Right lobe of liver (tissue), 6 donors: ENCODE measurements at regions not wholly inside any gene's neighbourhood (a gene's known extent, or its start where the extent isn't known, plus 50 kb on each side); places are given as distances from the start of the nearest gene placed in this dataset.

Experiments used
- ATAC-seq, 4 donors: fragments of 200-7000 bp; cut with Tn5 transposase; one replicate each; pipeline ENCODE4 v1.9.1; 2020; ENCODE audit warnings: mild to moderate bottlenecking in 4 of 4, moderate library complexity in 4 of 4
- DNase-seq, 3 donors: peaks; one replicate each; pipeline ENCODE4 v3.0.0-alpha.2; 2020
- H3K27ac ChIP-seq, 3 donors: fragments of 200-600 bp; one replicate each; pipeline ENCODE4 v1.8.0; 2022
- H3K27me3 ChIP-seq, 2 donors: fragments of 200-600 bp; one replicate each; pipeline ENCODE4 v1.8.0; 2022
- H3K36me3 ChIP-seq, 4 donors: fragments of 200-600 bp; sonication (generic) in 1 of 4; one replicate each; pipeline versions ENCODE4 v1.5.1 to v1.8.0; 2017 to 2022; ENCODE audit warnings: control low read depth in 1 of 4
- H3K4me1 ChIP-seq, 4 donors: fragments of 200-600 bp; sonication (generic) in 1 of 4; one replicate each; pipeline versions ENCODE4 v1.5.1 to v1.8.0; 2017 to 2022; ENCODE audit warnings: control low read depth in 1 of 4
- H3K4me3 ChIP-seq, 3 donors: fragments of 200-600 bp; one replicate each; pipeline ENCODE4 v1.8.0; 2022
- H3K9me3 ChIP-seq, 4 donors: fragments of 200-600 bp; sonication (generic) in 1 of 4; one replicate each; pipeline versions ENCODE4 v1.5.1 to v1.8.0; 2017 to 2022; ENCODE audit warnings: control low read depth in 1 of 4
- POLR2A ChIP-seq: fragments of 450-650 bp; IDR thresholded peaks from one replicate; pipeline ENCODE4 v1.6.1; 2017; ENCODE audit warnings: antibody characterized with exemption, mild to moderate bottlenecking
- WGBS: methylation state at CpG from one replicate; pipeline ENCODE4 v1.1.6; 2018; ENCODE audit warnings: low coverage, low lambda C conversion rate; ENCODE audit not compliant: insufficient coverage; ENCODE audit errors: missing lambda C conversion rate; 5-methylcytosine and 5-hydroxymethylcytosine counted together
- intact Hi-C, 2 donors: fragments of 100-400 bp; cut with DNase I; formaldehyde crosslinking; loops; one replicate each; pipeline versions ENCODE4 v1.11.2 to v1.14.1; 2022
- TF ChIP-seq, protein P1 (sequence below), 4 donors: fragments of 200-600 bp in 3 of 4; fragments of 450-650 bp in 1 of 4; IDR thresholded peaks; one replicate each; pipeline versions ENCODE4 v1.5.1 to v1.8.0; 2016 to 2022; ENCODE audit warnings: antibody characterized with exemption in 4 of 4, mild to moderate bottlenecking in 2 of 4
- donor health status: DM: no; HTN: yes; CAD: no.
- donor health status: DM: no; HTN: no; CAD: no.
- donor health status: DM: no; HTN: no; CAD: no.
- donor health status: DM: no; HTN: yes; CAD: no.
- donor health status: DM: no; HTN: yes; CAD: no.

GRCh38 chr13:67481445-67481844, 251.3 kb upstream of the PCDH9 start:
- Histone ChIP-seq H3K4me1 (no peaks in the 10 kb centered on the region), H3K27me3 (no peaks in the 10 kb centered on the region), H3K27ac (no peak overlapping the region), H3K36me3 (no peaks in the 10 kb centered on the region), H3K9me3 (no peaks in the 10 kb centered on the region), H3K4me3 (no peak overlapping the region)
- intact Hi-C loops: no loop called here
- TF ChIP-seq, protein P1, sequence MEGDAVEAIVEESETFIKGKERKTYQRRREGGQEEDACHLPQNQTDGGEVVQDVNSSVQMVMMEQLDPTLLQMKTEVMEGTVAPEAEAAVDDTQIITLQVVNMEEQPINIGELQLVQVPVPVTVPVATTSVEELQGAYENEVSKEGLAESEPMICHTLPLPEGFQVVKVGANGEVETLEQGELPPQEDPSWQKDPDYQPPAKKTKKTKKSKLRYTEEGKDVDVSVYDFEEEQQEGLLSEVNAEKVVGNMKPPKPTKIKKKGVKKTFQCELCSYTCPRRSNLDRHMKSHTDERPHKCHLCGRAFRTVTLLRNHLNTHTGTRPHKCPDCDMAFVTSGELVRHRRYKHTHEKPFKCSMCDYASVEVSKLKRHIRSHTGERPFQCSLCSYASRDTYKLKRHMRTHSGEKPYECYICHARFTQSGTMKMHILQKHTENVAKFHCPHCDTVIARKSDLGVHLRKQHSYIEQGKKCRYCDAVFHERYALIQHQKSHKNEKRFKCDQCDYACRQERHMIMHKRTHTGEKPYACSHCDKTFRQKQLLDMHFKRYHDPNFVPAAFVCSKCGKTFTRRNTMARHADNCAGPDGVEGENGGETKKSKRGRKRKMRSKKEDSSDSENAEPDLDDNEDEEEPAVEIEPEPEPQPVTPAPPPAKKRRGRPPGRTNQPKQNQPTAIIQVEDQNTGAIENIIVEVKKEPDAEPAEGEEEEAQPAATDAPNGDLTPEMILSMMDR (IDR thresholded peaks at IDR 0.05): no peak
- 46% methylated on average over 1 of the region's 1 CpG for WGBS
- DNase-seq (no peak), ATAC-seq (no peak)

DNA sequence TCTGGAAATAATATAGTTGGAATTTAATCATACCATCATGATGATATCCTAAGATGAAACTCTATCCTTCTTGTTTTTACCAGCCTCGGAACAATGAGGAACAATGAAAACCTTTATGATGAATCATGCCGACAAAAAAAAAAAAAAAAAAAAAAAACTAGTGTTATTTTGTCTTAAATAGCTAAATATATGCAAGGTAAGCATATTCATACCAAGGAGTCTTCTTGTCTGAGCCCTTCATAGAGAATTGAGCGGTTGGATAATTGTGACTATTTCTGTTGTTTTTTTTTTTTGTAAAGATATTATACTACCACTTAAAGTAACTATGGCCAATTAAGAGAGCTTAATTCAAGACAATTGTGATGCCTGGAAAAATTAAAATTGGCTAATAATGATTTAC, 244.0 kb upstream of the PCDH9 start:
- Histone ChIP-seq H3K4me1 (no peaks in the 10 kb centered on the region), H3K9me3 (peaks cover 0 to 3% (median 0%) of the 10 kb centered on the region in 4 donors), H3K4me3 (no peak overlapping the region), H3K27me3 (no peaks in the 10 kb centered on the region), H3K36me3 (no peaks in the 10 kb centered on the region), H3K27ac (no peak overlapping the region)
- ATAC-seq: no peak
- WGBS: 77% methylated on average over 3 of the region's 3 CpGs
- intact Hi-C loops: no loop called here
- no peak for TF ChIP-seq POLR2A
- TF ChIP-seq, protein P1 (IDR thresholded peaks at IDR 0.05): no peak
- no peak for DNase-seq

GRCh38 chr13:67469623-67470022, 239.5 kb upstream of the PCDH9 start:
- TF ChIP-seq, protein P1 (IDR thresholded peaks at IDR 0.05): no peak
- TF ChIP-seq POLR2A: no peak
- Histone ChIP-seq H3K4me1 (no peaks in the 10 kb centered on the region), H3K36me3 (no peaks in the 10 kb centered on the region), H3K27me3 (no peaks in the 10 kb centered on the region), H3K4me3 (no peak overlapping the region), H3K9me3 (peaks cover 0 to 3% (median 0%) of the 10 kb centered on the region in 4 donors), H3K27ac (no peak overlapping the region)
- intact Hi-C loops: no loop called here
- 46% methylated on average over 3 of the region's 3 CpGs for WGBS
- DNase-seq: no peak
- ATAC-seq: no peak

GRCh38 chr13:67466569-67466968, 236.4 kb upstream of the PCDH9 start:
- Histone ChIP-seq H3K27me3 (no peaks in the 10 kb centered on the region), H3K36me3 (no peaks in the 10 kb centered on the region), H3K4me3 (no peak overlapping the region), H3K9me3 (peaks cover 0 to 3% (median 0%) of the 10 kb centered on the region in 4 donors), H3K27ac (no peak overlapping the region), H3K4me1 (no peaks in the 10 kb centered on the region)
- DNase-seq (no peak), ATAC-seq (no peak)
- intact Hi-C loops: no loop called here
- WGBS: 66% methylated on average over 5 of the region's 8 CpGs
- TF ChIP-seq, protein P1 (IDR thresholded peaks at IDR 0.05): no peak
- TF ChIP-seq POLR2A: no peak

DNA sequence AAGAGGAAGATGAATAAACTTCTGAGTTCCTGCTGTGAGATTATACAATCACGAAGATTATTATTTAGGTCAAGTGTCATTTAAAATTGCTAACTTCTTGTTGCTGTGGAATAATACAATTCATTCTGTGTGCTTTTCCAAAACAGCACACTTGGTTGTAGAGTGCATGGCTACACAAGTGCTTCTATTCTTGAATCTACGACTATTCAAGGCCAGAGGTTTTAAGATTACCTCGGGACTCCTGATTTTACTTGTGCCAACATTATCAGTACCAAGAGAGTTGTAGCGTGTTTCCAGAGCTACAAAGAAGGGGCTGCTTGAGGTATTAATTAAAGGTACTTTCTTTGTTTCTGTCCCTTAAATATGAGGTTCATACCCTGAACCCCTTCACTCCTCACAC, 234.0 kb upstream of the PCDH9 start:
- WGBS: 26% methylated on average over 4 of the region's 4 CpGs

More for the DNA sequence above, 234.0 kb upstream of the PCDH9 start:
- no peak for ATAC-seq
- Histone ChIP-seq H3K27ac (no peak overlapping the region), H3K27me3 (no peaks in the 10 kb centered on the region), H3K4me3 (no peak overlapping the region), H3K4me1 (no peaks in the 10 kb centered on the region), H3K9me3 (no peaks in the 10 kb centered on the region), H3K36me3 (no peaks in the 10 kb centered on the region)
- intact Hi-C loops: no loop called here
- DNase-seq: no peak
- TF ChIP-seq, protein P1 (IDR thresholded peaks at IDR 0.05): no peak
- no peak for TF ChIP-seq POLR2A
